IMR-90 (cell line): ENCODE measurements at regions not wholly inside any gene's neighbourhood (a gene's known extent, or its start where the extent isn't known, plus 50 kb on each side); places are given as distances from the start of the nearest gene placed in this dataset.
"Not testable (repeated sequence)": the region's sequence is repeated elsewhere in the genome, so short reads cannot be mapped to it uniquely, and the experiment has no call there.

Experiments
- CEBPB ChIP-seq: IDR thresholded peaks from 2 replicates; pipeline ENCODE4 v1.6.1; 2012; ENCODE audit warnings: low read depth, low read length, improper control_type of control experiment
- CTCF ChIP-seq: conservative IDR thresholded peaks from 2 replicates; pipeline ENCODE4 v1.5.1; 2012; ENCODE audit warnings: mild to moderate bottlenecking, low read depth, low read length, improper control_type of control experiment
- ELK1 ChIP-seq: fragments of 150-350 bp; IDR thresholded peaks from 2 replicates; pipeline ENCODE4 v1.6.1; 2016; ENCODE audit warnings: low read depth, mild to moderate bottlenecking, low read length, moderate library complexity, borderline replicate concordance
- FOS ChIP-seq: fragments of 150-350 bp; IDR thresholded peaks from 2 replicates; pipeline ENCODE4 v1.6.1; 2016; ENCODE audit warnings: low read depth, low read length
- MAFK ChIP-seq: IDR thresholded peaks from 2 replicates; pipeline ENCODE4 v1.6.1; 2012; ENCODE audit warnings: low read depth, low read length, improper control_type of control experiment
- MXI1 ChIP-seq: IDR thresholded peaks from 2 replicates; pipeline ENCODE4 v1.6.1; 2012; ENCODE audit warnings: low read depth, mild to moderate bottlenecking, low read length, moderate library complexity, borderline replicate concordance
- NFE2L2 ChIP-seq: fragments of 150-350 bp; IDR thresholded peaks from 2 replicates; pipeline ENCODE4 v1.6.1; 2016; ENCODE audit warnings: low read depth, mild to moderate bottlenecking, low read length
- POLR2A ChIP-seq: IDR thresholded peaks from 2 replicates; pipeline ENCODE4 v1.6.1; 2012; ENCODE audit warnings: mild to moderate bottlenecking, low read depth, low read length
- RAD21 ChIP-seq: IDR thresholded peaks from 2 replicates; pipeline ENCODE4 v1.6.1; 2012; ENCODE audit warnings: low read length, improper control_type of control experiment
- RFX5 ChIP-seq: IDR thresholded peaks from 2 replicates; pipeline ENCODE4 v1.8.0; 2012; ENCODE audit warnings: low read depth, mild to moderate bottlenecking, low read length, moderate library complexity
- SMC3 ChIP-seq: fragments of 150-350 bp; IDR thresholded peaks from 2 replicates; pipeline ENCODE4 v1.6.1; 2016; ENCODE audit warnings: low read depth, mild to moderate bottlenecking, antibody characterized with exemption, low read length, moderate library complexity
- USF2 ChIP-seq: fragments of 150-350 bp; IDR thresholded peaks from 2 replicates; pipeline ENCODE4 v1.6.1; 2017; ENCODE audit warnings: mild to moderate bottlenecking, antibody characterized with exemption, low read length, low read depth

GRCh38 chr12:37510256-37510655 is 806.3 kb upstream of the ALG10B start:
- TF ChIP-seq CTCF, USF2, MXI1, MAFK, ELK1, FOS, RAD21, POLR2A, SMC3, NFE2L2, RFX5, CEBPB: not testable (repeated sequence)
